ENCODE measurements at regions not wholly inside any gene's neighbourhood (a gene's known extent, or its start where the extent isn't known, plus 50 kb on each side); places are given as distances from the start of the nearest gene placed in this dataset.

GRCh38 chr12:131314524-131315090 lies 360.9 kb downstream of the ADGRD1 start:
- Histone ChIP-seq H3K4me1 (no peaks in the 10 kb centered on the region), H3K9me3 (ENCODE audit: low read depth) (peaks cover 7% of the 10 kb centered on the region), H3K4me2 (no peak overlapping the region), H3K4me3 (no peak overlapping the region), H3K36me3 (no peaks in the 10 kb centered on the region), H4K20me1 (ENCODE audit: low read depth) (no peaks in the 10 kb centered on the region), H3K9ac (no peak overlapping the region), H2AFZ (replicated peaks) (no peak overlapping the region), H3K27ac (no peak overlapping the region), H3K27me3 (peaks cover 9% of the 10 kb centered on the region), H3F3A (ENCODE audit: low read depth) (peaks cover 5% of the 10 kb centered on the region), H3K79me2 (ENCODE audit: low read depth) (no peaks in the 10 kb centered on the region)
- peaks cover 9% of the 10 kb centered on the region for H3K27me3 Mint-ChIP-seq (ENCODE audit: insufficient read depth, low read depth)
- peak overlapping the region; percentile 24 for H3K4me3 Mint-ChIP-seq
- no peak for DNase-seq (ENCODE audit: low spot score)
- H3K27ac Mint-ChIP-seq = no peak overlapping the region
- H3K36me3 Mint-ChIP-seq = no peaks in the 10 kb centered on the region
- peaks cover 23% of the 10 kb centered on the region for H3K9me3 Mint-ChIP-seq
- TF ChIP-seq EZH2 (IDR thresholded peaks at IDR 0.05) (no peak), EZH2phosphoT487 (IDR thresholded peaks at IDR 0.05) (no peak), CTCF (IDR thresholded peaks at IDR 0.05) (no peak)
- H3K4me1 Mint-ChIP-seq = no peaks in the 10 kb centered on the region

GRCh38 chr12:131315601-131316000 lies 361.9 kb downstream of the ADGRD1 start:
- Histone ChIP-seq H3K4me2 (no peak overlapping the region), H3K27me3 (peaks cover 9% of the 10 kb centered on the region), H3K9ac (no peak overlapping the region), H3K27ac (no peak overlapping the region), H3K4me3 (no peak overlapping the region), H3F3A (ENCODE audit: low read depth) (peaks cover 8% of the 10 kb centered on the region), H3K79me2 (ENCODE audit: low read depth) (no peaks in the 10 kb centered on the region), H3K36me3 (no peaks in the 10 kb centered on the region), H3K4me1 (no peaks in the 10 kb centered on the region), H2AFZ (replicated peaks) (no peak overlapping the region), H3K9me3 (ENCODE audit: low read depth) (peaks cover 14% of the 10 kb centered on the region), H4K20me1 (ENCODE audit: low read depth) (no peaks in the 10 kb centered on the region)
- Mint-ChIP-seq H3K9me3 (peaks cover 26% of the 10 kb centered on the region), H3K4me1 (no peaks in the 10 kb centered on the region), H3K4me3 (no peak overlapping the region), H3K27me3 (ENCODE audit: insufficient read depth, low read depth) (peaks cover 9% of the 10 kb centered on the region), H3K36me3 (no peaks in the 10 kb centered on the region), H3K27ac (no peak overlapping the region)
- no peak for DNase-seq (ENCODE audit: low spot score)
- TF ChIP-seq CTCF (IDR thresholded peaks at IDR 0.05) = no peak
- TF ChIP-seq EZH2 (IDR thresholded peaks at IDR 0.05) = no peak
- no peak for TF ChIP-seq EZH2phosphoT487 (IDR thresholded peaks at IDR 0.05)

GRCh38 chr12:131316388-131316787 lies 362.7 kb downstream of the ADGRD1 start:
- Mint-ChIP-seq H3K4me3 (no peak overlapping the region), H3K36me3 (no peaks in the 10 kb centered on the region), H3K27me3 (ENCODE audit: insufficient read depth, low read depth) (peaks cover 9% of the 10 kb centered on the region), H3K27ac (no peak overlapping the region), H3K4me1 (no peaks in the 10 kb centered on the region), H3K9me3 (peaks cover 28% of the 10 kb centered on the region)
- Histone ChIP-seq H3K4me2 (no peak overlapping the region), H3K36me3 (no peaks in the 10 kb centered on the region), H3K79me2 (ENCODE audit: low read depth) (no peaks in the 10 kb centered on the region), H2AFZ (replicated peaks) (no peak overlapping the region), H3F3A (ENCODE audit: low read depth) (peaks cover 8% of the 10 kb centered on the region), H4K20me1 (ENCODE audit: low read depth) (no peaks in the 10 kb centered on the region), H3K4me3 (no peak overlapping the region), H3K9me3 (ENCODE audit: low read depth) (peaks cover 21% of the 10 kb centered on the region), H3K9ac (no peak overlapping the region), H3K27ac (no peak overlapping the region), H3K4me1 (no peaks in the 10 kb centered on the region), H3K27me3 (peaks cover 7% of the 10 kb centered on the region)
- TF ChIP-seq EZH2phosphoT487 (IDR thresholded peaks at IDR 0.05) = no peak
- TF ChIP-seq EZH2 (IDR thresholded peaks at IDR 0.05) = no peak
- no peak for TF ChIP-seq CTCF (IDR thresholded peaks at IDR 0.05)
- no peak for DNase-seq (ENCODE audit: low spot score)
